Astrocyte (in vitro differentiated cells and primary cell): ENCODE measurements at regions not wholly inside any gene's neighbourhood (a gene's known extent, or its start where the extent isn't known, plus 50 kb on each side); places are given as distances from the start of the nearest gene placed in this dataset.

Experiments used
- CTCF ChIP-seq: IDR thresholded peaks from 2 replicates; pipeline ENCODE4 v1.5.1; 2011; ENCODE audit warnings: low read depth, mild to moderate bottlenecking, inconsistent platforms, low read length, moderate library complexity; ENCODE audit not compliant: insufficient read depth
- EZH2 ChIP-seq: IDR thresholded peaks from 2 replicates; pipeline ENCODE4 v1.6.1; 2012; ENCODE audit warnings: mild to moderate bottlenecking, low read length, inconsistent platforms; ENCODE audit not compliant: insufficient read depth

- TF ChIP-seq CTCF: no peak
- TF ChIP-seq EZH2: no peak
Measured at GRCh38 chr3:24704496-24704895, 209.8 kb upstream of the THRB start.
